Caco-2 (cell line): ENCODE measurements at regions not wholly inside any gene's neighbourhood (a gene's known extent, or its start where the extent isn't known, plus 50 kb on each side); places are given as distances from the start of the nearest gene placed in this dataset.

Experiments
- BruUV-seq: library from RNA; stranded (reverse); fragments of 400-500 nt; replicated peaks from 2 replicates; lab custom pipeline; 2021; lab: Mats Ljungman, UMichigan
- CTCF ChIA-PET: fragments of 300-600 bp; sonication (Branson Sonifier 250); formaldehyde crosslinking; loops from one replicate; lab custom pipeline; 2022; ENCODE audit warnings: antibody characterized with exemption; lab: Charles Lee
- POLR2A ChIA-PET: fragments of 300-600 bp; sonication (Branson Sonifier 250); formaldehyde crosslinking; loops from one replicate; lab custom pipeline; 2022; ENCODE audit warnings: antibody characterized with exemption; lab: Charles Lee
- DNase-seq, 2 experiments: peaks; one replicate each; pipeline versions ENCODE4 v3.0.0 to v3.0.0-alpha.2; 2020 to 2022
- H3K27me3 ChIP-seq: replicated peaks from 2 replicates; pipeline ENCODE4 v1.6.0; 2011; ENCODE audit warnings: low read length; ENCODE audit not compliant: control insufficient read depth, insufficient read depth
- H3K36me3 ChIP-seq: 2 replicates; pipeline ENCODE4 v1.5.1; 2011; ENCODE audit warnings: low read length; ENCODE audit not compliant: control insufficient read depth, insufficient read depth
- H3K4me1 ChIP-seq: fragments of 250-450 bp; sonication (Bioruptor Pico); 2 replicates; pipeline ENCODE4 v1.5.1; 2020; ENCODE audit warnings: mild to moderate bottlenecking
- H3K4me3 ChIP-seq: 2 replicates; pipeline ENCODE4 v1.5.1; 2011; ENCODE audit warnings: low read depth, mild to moderate bottlenecking, control low read depth, low read length
- H3K9me3 ChIP-seq: fragments of 250-450 bp; sonication (Bioruptor Pico); 2 replicates; pipeline ENCODE4 v1.5.1; 2020; ENCODE audit warnings: mild to moderate bottlenecking, moderate library complexity
- H3K27ac Mint-ChIP-seq: one replicate; pipeline ENCODE4 v1.8.0; 2022; ENCODE audit warnings: mixed read lengths; ENCODE audit not compliant: unreplicated experiment
- H3K27me3 Mint-ChIP-seq: one replicate; pipeline ENCODE4 v1.8.0; 2022; ENCODE audit warnings: mixed read lengths; ENCODE audit not compliant: insufficient read depth, unreplicated experiment
- H3K36me3 Mint-ChIP-seq: one replicate; pipeline ENCODE4 v1.8.0; 2022; ENCODE audit warnings: mild to moderate bottlenecking, mixed read lengths; ENCODE audit not compliant: insufficient read depth, unreplicated experiment
- H3K4me1 Mint-ChIP-seq: one replicate; pipeline ENCODE4 v1.8.0; 2022; ENCODE audit warnings: low read depth, mixed read lengths; ENCODE audit not compliant: unreplicated experiment
- H3K4me3 Mint-ChIP-seq: one replicate; pipeline ENCODE4 v1.8.0; 2022; ENCODE audit warnings: mild to moderate bottlenecking, moderate library complexity, mixed read lengths; ENCODE audit not compliant: unreplicated experiment
- H3K9me3 Mint-ChIP-seq: one replicate; pipeline ENCODE4 v1.8.0; 2022; ENCODE audit warnings: mixed read lengths; ENCODE audit not compliant: unreplicated experiment
- intact Hi-C: fragments of 100-400 bp; cut with micrococcal nuclease; formaldehyde crosslinking; loops from one replicate; pipeline ENCODE4 v1.10.0; 2022; ENCODE audit not compliant: unreplicated experiment
- TF ChIP-seq, protein P1 (sequence below), 2 experiments: fragments of 200-600 bp in 1 of 2; IDR thresholded peaks; 1 replicate in 1 of 2; 2 replicates in 1 of 2; pipeline versions ENCODE4 v1.5.1 to v1.8.0; 2011 to 2022; ENCODE audit warnings: antibody characterized with exemption in 1 of 2, control low read depth in 1 of 2, inconsistent platforms in 1 of 2, low read depth in 1 of 2, low read length in 1 of 2, mild to moderate bottlenecking in 1 of 2, moderate library complexity in 1 of 2; ENCODE audit not compliant: insufficient read depth in 1 of 2, severe bottlenecking in 1 of 2, unreplicated experiment in 1 of 2

GRCh38 chr1:70641868-70642267 lies 230.8 kb downstream of the CTH start:
- Mint-ChIP-seq H3K27me3 (no peaks in the 10 kb centered on the region), H3K9me3 (no peaks in the 10 kb centered on the region), H3K27ac (no peak overlapping the region), H3K4me1 (no peaks in the 10 kb centered on the region), H3K4me3 (no peak overlapping the region), H3K36me3 (no peaks in the 10 kb centered on the region)
- BruUV-seq: no TSS peak
- no peak for DNase-seq
- intact Hi-C loops: no loop called here
- POLR2A ChIA-PET: no interaction called here
- Histone ChIP-seq H3K4me3 (no peak overlapping the region), H3K27me3 (no peaks in the 10 kb centered on the region), H3K9me3 (no peaks in the 10 kb centered on the region), H3K4me1 (no peaks in the 10 kb centered on the region), H3K36me3 (no peaks in the 10 kb centered on the region)
- TF ChIP-seq, protein P1, sequence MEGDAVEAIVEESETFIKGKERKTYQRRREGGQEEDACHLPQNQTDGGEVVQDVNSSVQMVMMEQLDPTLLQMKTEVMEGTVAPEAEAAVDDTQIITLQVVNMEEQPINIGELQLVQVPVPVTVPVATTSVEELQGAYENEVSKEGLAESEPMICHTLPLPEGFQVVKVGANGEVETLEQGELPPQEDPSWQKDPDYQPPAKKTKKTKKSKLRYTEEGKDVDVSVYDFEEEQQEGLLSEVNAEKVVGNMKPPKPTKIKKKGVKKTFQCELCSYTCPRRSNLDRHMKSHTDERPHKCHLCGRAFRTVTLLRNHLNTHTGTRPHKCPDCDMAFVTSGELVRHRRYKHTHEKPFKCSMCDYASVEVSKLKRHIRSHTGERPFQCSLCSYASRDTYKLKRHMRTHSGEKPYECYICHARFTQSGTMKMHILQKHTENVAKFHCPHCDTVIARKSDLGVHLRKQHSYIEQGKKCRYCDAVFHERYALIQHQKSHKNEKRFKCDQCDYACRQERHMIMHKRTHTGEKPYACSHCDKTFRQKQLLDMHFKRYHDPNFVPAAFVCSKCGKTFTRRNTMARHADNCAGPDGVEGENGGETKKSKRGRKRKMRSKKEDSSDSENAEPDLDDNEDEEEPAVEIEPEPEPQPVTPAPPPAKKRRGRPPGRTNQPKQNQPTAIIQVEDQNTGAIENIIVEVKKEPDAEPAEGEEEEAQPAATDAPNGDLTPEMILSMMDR (IDR thresholded peaks at IDR 0.05; ENCODE audit: insufficient read depth in 1 of 2, low read depth in 1 of 2, low read length in 1 of 2, severe bottlenecking in 1 of 2, unreplicated experiment in 1 of 2): no peak
- CTCF ChIA-PET: no interaction called here

DNA sequence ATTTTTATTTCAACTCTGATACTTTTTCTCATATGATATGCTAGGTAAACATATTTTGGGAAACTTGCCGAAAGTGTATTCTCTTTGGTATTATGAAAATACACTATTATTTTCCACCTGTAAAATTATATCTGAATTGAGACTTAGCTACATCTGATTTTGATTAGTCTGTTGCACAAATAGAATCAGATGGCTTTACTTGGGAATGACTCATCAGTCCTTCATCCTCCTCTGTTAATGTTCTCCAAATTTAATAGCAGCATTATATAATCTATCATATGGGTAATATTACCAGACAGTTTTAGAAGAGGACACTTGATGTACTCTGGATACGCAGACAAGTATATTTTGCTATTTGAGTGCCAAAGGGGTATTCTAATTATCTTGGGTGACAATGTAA lies 245.3 kb downstream of the CTH start:
- TF ChIP-seq, protein P1 (IDR thresholded peaks at IDR 0.05; ENCODE audit: insufficient read depth in 1 of 2, low read depth in 1 of 2, low read length in 1 of 2, severe bottlenecking in 1 of 2, unreplicated experiment in 1 of 2): no peak
- H3K27me3 ChIP-seq: no peaks in the 10 kb centered on the region
- H3K27me3 Mint-ChIP-seq: peaks cover 8% of the 10 kb centered on the region
- no peak overlapping the region for H3K27ac Mint-ChIP-seq
- H3K9me3 Mint-ChIP-seq: no peaks in the 10 kb centered on the region
- CTCF ChIA-PET: no interaction called here
- intact Hi-C loops: no loop called here
- H3K4me1 ChIP-seq: no peaks in the 10 kb centered on the region
- H3K36me3 ChIP-seq: no peaks in the 10 kb centered on the region
- DNase-seq: no peak
- no peak overlapping the region for H3K4me3 ChIP-seq
- no peak overlapping the region for H3K4me3 Mint-ChIP-seq
- H3K36me3 Mint-ChIP-seq: no peaks in the 10 kb centered on the region
- no TSS peak for BruUV-seq
- POLR2A ChIA-PET: no interaction called here
- no peaks in the 10 kb centered on the region for H3K4me1 Mint-ChIP-seq
- no peaks in the 10 kb centered on the region for H3K9me3 ChIP-seq

GRCh38 chr1:70659891-70660290 lies 248.8 kb downstream of the CTH start:
- Histone ChIP-seq H3K9me3 (no peaks in the 10 kb centered on the region), H3K4me1 (no peaks in the 10 kb centered on the region), H3K36me3 (no peaks in the 10 kb centered on the region), H3K4me3 (no peak overlapping the region), H3K27me3 (no peaks in the 10 kb centered on the region)
- peaks cover 8% of the 10 kb centered on the region for H3K27me3 Mint-ChIP-seq
- TF ChIP-seq, protein P1 (IDR thresholded peaks at IDR 0.05; ENCODE audit: insufficient read depth in 1 of 2, low read depth in 1 of 2, low read length in 1 of 2, severe bottlenecking in 1 of 2, unreplicated experiment in 1 of 2): no peak
- no peaks in the 10 kb centered on the region for H3K4me1 Mint-ChIP-seq
- DNase-seq: no peak
- no peaks in the 10 kb centered on the region for H3K36me3 Mint-ChIP-seq
- H3K27ac Mint-ChIP-seq: no peak overlapping the region
- no peaks in the 10 kb centered on the region for H3K9me3 Mint-ChIP-seq
- CTCF ChIA-PET: interaction anchor here (0.5 kb wide), 1 partner anchor 556 kb away, joined by 3 read pairs; no protein-coding TSS in a partner anchor
- intact Hi-C loops: no loop called here
- H3K4me3 Mint-ChIP-seq: no peak overlapping the region
- POLR2A ChIA-PET: no interaction called here
- BruUV-seq: no TSS peak
